HG03039 (cell line): ENCODE measurements at regions not wholly inside any gene's neighbourhood (a gene's known extent, or its start where the extent isn't known, plus 50 kb on each side); places are given as distances from the start of the nearest gene placed in this dataset.
A peak's percentile ranks its signal among the peaks of the same experiment; 100 is the strongest.

ENCODE experiments used
- ATAC-seq: cut with Tn5 transposase; IDR thresholded peaks from one replicate; pipeline ENCODE4 v1.9.1; 2021; ENCODE audit warnings: mild to moderate bottlenecking, moderate library complexity; ENCODE audit not compliant: unreplicated experiment

DNA sequence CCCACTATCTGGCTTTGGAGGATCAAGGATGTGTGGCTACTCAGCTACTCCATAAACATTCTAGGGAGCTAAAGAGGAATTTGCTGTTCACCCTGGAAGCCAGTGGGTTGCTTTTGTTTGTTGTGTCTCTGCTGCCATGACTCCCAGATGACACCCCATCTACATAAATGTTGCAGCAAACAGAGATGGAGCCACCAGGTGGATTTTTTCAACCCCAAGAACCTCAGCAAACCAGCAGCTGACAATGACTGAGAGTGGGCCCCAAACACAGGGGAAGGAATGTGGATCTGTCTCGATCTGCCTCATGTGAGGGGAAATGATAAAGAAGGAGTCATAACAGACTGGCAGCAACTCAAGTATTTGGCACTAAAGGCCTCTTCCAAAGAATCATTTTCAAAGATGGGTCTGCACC lies 132.7 kb upstream of the TNC start:
- no peak for ATAC-seq

DNA sequence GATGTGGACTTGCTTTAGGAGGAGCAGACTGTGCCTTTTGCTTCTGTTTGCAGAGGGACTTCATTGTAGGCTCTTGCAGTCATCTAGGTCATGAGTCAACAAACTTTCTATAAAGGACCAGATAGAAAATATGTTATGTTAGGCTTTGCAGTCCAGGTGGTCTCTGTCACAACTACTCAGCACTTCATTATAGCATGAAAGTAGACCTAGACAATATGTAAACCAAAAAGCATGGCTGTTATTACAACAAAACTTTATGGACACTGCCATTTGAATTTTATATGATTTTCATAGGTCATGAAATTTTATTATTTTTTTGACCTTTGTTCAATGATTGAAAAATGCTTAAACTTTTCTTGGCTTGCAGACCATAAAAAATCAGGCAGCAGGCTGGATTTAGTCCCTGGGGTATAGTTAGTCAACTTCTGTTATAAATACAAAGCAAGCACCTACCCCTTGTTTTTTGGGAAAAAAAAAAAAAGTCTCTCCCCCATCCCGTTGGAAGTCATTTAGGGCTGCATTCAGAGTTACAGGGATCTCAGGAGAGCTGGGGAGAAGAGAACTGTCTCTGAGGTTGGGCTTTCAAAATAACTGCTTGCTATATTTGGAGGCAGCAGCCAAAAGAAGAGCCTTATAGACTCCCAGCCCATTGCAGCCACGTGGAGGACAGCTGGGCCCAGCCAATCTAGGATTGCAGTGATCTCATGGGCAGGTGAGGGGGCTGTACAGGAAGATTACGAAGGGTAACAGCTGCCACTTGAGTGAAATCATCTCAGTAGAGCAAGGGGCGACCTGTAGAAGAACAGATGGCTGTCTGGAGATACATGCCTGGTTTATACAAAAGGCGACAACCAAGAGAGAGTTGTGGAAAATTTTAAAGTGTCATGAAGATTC lies 136.6 kb upstream of the TNC start:
- ATAC-seq = no peak

DNA sequence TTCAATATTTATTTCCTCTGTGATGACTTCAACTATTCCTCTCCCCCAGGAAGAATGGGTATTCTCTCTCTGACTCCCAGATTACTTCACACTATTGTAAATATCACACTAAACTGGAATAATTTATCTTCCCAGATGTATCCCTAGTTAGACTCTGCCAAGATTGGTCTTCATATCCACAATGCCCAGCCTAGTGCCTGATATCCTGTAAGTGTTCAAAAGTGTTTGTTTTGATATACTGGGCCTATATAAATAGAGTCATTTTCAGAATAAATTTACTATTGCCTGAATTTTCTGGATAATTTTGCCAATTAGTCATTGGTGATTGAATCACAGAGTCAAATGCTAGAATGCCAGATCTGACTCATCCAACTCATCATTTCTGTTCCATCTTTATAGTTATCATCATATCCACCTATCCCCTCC lies 143.7 kb upstream of the TNC start:
- no peak for ATAC-seq

DNA sequence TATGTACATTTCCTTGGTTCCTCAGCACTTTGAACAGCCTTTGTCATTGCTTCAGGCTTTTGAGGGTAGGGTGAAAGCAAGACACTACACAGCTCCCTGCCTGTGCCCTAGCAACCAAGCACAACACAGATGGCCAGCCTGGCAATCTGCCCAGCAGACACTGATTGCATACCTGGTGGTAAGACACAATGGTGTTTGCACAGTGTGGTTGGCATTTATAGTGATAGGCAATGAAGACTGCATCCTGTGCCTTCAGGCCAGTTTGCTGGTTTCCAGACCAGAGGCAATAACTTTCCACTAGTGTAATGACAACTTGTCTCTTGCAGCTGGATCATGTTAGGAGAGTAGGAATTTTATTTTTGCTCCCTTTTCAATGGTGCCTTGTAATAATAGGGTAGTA lies 144.5 kb upstream of the TNC start:
- no peak for ATAC-seq

DNA sequence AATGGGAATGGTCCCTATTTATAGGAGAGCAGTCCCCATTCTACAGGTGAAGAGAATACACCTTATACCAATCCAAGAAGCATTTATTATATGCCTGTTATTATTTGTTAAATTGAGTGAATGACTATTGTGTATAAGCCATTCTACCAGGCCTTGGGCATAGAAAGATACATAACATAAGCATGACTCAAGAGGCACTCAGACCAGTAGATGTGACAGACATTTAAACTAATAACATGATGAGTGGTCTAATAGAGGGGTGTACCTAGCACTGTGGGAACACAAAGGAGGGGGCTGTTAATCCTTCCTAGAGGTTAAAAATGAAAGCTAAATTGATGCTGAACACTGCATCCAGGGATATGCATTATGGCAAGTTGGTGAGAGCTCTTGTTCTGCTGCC lies 145.0 kb upstream of the TNC start:
- ATAC-seq = no peak

DNA sequence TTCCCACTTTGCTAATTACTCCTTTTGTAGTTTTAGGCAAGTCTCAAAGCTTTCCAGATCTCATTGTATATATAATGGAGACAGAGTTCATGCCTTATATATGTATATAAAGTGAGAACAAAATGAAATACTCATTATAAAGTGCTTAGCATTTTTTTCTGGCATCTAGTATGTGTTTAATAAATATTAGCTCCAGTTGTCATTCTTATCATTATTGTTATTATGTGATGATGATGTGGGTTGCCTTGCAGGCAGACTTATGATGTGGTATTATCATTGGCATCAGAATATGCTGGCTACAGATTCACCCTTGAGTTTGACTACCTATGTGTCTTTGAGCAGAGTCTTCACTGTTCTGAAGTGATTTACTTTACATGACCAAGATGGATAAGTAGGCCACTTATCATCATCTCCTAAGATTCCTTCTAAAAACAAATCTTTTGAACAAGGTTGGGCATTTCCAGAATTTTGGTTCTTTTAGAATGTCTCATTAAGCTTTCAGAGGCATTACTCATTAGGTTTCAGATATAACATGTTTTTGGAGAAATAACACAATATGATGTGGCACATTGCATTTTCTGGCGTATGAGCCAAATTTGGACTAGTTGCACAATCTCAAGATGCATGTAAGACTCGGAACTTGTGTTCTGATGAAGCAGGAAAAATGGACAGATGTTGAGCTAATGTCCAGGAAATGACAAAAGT lies 145.6 kb upstream of the TNC start:
- no peak for ATAC-seq

DNA sequence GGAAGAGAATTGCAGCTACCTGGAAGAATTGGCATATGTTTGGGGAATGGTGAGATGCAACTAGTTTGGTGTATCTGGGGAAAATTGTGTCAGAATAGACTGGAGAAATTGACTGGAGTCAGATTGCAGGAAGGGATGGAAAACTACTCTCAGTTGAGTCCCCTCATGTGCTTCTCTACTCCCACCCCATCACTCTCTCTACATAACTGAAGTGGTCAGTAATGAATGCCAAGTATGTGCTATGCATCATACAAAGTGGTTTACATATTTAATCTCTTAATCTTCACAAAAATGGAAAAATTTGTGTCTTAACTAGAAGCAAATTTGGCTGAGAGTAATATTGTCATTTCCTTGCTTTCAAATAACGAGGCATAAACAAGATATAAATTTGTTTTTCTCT lies 146.4 kb upstream of the TNC start:
- ATAC-seq = no peak

DNA sequence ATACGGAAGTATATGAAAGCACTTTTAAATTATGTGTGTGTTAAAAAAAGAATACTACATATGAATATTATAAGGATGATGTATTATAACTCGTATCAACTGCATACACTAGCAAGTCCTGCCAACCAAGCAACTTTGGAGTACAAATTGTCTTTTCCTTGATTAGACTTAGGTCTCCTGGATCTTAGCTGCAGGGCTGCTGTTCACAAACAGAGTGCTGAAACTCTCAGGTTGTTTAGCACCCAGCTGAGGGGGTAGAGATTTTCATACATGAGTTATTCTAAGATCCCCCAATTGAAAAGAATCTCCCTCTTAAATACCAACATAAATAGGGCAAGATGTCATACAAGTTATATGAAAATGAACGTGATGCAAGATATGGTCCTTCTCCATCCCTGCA lies 149.8 kb upstream of the TNC start:
- ATAC-seq = no peak

DNA sequence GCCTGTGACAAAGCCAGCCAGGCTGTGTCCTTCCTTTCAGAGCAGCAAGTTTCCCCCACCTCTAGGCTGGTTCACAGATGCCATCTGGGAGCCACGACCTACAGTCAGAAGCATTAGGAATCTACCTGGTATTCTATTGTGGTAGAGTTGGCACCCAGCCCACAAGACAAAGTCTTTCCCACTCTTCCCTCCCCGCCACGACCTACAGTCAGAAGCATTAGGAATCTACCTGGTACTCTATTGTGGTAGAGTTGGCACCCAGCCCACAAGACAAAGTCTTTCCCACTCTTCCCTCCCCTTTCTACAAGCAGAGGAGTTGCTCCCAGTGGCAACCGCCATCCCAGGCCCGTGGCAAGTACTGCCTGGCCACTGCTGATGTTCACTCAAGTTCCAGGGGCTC lies 157.8 kb upstream of the TNC start:
- ATAC-seq = no peak

DNA sequence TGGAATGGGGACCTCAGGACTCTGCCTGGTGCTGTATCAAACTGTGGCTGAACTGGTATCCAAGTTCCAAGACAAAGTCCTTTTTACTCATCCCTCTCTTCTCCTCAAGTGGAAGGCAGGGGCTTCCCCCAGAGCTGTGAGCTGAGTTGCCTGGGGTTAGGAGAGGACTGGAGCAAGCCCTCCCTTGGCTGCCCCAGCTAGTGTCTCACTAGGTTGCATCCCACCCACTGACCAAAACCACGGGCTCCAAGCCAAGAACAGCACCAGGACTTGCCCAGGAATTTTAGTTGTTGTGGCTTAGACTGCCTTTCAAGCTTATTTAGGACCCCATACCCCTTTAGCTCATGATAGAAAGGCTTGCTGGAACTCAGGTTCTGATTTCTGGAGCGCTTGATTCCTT lies 158.7 kb upstream of the TNC start:
- no peak for ATAC-seq

DNA sequence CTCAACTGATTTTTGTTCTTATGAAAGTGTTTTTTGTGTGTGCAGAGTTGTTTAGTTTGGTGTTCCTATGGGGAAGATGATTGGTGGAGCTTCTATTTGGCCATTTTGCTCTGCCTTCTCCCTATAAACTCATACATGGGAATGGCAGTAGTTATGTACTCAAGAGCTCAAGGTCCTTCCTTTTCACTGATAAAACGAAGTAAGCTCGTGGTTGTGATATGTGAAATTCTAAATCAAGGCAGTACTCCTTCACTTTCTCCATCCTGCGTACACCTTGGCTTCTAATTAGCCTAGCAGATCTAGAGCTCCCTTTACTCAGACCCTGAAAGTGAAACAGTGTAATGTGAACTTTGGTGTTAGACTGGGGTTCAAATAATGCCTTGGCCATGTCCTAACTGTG lies 159.3 kb upstream of the TNC start:
- no peak for ATAC-seq

DNA sequence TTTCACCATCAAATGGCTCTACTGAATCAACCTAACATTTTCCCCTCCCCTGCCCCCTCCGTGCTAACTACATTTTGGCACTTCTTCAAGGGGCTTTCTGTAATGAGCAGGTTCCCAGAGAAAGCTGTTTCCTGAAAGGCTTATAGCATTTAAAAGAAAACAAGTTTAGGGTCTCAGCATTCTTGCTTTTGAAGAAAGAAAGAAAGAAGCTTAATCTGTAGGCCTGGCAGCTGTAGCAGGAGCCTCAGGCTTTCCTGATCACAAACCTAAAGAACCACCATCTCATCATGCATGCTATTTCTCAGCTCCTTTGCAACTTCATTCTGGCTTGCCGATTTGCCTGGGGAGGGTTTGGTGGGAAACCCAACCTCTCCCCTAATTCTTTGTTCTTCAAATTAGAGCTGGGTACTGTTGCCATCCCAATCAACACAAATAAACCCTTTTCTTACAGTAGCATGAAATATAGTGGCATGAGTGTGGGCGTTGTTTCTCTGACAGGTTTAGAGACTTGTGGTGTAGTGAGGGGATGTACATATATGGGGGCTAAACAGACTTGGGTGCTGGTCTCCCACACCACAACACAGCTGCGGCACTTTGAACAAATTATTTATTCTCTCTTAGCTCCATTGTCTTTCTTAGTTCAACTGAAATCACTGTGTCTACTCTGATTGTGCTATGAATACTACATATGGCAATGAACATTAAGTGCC lies 160.5 kb upstream of the TNC start:
- ATAC-seq = peak; percentile 47

DNA sequence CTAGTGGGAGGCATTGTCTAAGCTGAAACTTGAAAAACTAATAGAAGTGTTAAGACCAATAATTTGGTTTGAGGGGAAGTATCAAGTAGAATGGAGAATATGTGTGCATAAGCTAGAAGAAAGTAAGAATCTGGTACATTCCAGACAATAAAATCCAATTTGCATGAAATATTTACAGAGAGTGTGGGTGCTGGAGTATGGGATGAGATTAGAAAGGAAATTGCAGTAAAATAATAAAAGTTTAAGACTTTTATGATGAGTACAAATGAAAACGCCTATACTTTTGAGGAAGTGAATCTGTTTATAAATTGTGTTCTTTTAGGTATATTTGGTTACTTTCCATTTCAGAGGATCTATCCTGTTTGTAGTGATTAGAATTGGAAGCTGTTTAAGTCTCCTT lies 165.4 kb upstream of the TNC start:
- ATAC-seq = no peak

DNA sequence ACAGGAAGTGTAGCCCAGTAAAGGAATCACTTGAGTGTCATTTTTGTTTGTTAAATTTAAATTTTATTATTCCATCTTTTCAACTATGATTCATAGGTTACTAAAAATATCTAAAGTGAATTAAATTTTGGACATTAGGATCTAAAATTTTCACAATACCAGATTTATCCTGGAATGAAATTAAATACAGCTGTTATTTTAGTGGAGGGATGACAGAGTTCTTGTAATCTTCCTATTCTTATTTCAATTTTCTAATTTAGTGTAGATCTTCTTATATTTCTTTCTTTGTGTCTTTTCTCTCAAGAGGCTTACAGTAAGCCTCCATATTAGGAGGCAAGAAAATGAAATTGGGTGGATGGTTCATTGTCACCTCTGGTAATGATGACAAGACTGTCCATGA lies 167.9 kb upstream of the TNC start:
- ATAC-seq = no peak

DNA sequence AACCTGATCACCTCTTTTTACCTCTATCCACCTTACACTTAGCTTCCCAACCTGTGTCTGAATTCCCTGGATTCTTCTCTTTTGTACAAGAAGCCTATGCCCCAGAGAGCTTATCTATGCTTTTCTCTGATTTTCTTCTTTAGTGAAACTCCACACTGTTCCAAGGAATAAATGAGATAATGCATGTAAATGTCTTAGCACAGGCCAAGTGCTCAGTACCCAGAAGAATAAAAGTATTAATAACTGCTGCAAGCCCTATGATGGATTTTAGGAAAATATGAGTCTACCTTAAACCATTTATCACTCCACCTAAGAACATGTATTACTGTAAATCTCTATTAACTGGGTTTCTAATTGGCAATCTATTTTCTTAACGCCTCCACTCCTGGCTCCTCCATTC lies 168.5 kb upstream of the TNC start:
- no peak for ATAC-seq

DNA sequence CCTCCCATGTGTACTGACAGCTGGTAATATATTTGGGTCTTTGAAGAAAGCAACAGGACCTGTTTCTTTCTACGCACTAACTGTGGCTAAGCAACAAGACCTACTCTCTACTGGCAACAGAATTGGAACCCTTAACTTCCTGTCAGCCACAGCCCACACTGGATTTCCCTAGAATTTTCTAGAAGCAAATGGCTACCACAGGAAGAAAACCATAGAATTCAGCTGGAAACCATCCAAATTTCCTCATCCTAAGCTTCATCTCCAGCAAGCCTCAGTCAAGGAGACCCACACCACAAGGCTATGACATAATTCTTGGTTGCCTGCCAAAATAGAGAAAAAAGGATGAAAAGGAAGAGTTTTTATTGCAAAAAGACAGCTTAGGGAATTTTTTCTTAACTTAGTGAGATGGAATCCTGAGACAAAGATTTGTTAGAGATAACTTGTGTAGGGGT lies 171.8 kb upstream of the TNC start:
- no peak for ATAC-seq

DNA sequence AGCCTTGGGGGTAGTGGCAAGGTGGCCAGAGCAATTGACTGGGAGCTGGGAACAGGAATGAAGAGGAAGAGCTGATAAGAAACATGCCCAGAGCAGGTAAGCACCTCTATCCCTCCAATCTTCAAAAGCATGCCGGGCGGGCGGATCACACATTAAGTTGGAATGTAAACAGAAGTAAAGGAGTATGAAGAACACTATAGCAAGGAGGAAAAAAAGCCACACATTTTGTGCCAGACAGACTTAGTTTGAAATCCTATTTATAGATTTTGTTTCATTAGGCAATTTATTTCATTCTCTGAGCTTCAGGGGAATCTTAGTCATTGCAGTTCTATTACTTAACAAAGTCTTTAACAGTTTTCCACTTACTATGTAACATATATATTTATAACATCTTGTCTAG lies 173.9 kb upstream of the TNC start:
- ATAC-seq = no peak

DNA sequence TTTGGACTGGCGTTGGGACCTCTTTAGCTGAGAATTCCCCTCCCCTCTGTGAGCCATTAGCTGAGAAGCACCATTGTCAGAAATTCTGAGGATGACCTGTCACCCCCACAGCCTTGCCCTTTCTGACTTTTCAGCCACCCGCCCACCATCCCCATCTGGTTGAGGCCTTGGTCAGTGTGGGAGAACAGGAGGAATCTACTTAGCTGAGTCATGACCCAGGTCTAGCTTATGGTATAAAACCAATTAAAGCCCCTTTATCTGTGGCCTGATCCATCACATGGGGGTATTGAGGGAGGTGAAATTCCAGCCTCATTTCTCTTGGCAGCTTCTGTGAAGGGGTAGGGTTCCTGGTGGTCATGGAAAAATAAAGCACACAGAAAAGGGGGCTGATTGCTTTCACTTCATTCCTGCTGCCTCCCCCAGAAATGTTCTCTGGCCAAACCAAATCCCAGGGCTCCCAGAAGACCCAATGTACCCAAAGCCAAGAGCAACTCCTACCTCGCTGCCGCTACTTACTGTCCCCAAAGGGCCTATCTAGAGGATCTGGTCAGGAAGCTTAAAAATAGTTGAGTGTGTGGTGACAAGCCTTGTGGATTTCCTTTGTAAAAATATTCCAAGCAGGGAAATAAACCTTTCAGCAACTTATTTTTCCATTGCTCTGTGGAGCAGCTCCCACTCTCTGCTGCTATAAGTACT lies 174.8 kb upstream of the TNC start:
- ATAC-seq = no peak

DNA sequence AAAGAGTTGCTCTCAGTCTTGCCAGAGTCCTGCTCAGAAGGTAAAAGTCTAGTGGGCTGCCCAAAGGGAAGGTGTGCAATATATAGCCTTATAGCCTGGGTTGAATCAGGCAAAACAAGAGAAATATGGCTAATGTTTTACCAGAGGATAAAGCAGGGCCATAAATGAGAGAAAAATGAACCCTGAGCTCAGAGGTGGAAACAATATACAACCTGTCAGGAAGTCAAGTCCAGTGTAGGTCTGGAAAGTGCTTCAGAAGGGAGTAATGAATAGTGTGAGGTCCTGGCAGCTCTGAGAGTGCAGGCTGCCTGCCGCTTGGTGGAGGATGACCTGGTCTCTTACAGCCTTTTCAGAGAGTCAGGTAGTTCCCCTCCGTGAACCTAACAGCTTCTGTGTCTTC lies 177.8 kb upstream of the TNC start:
- no peak for ATAC-seq

DNA sequence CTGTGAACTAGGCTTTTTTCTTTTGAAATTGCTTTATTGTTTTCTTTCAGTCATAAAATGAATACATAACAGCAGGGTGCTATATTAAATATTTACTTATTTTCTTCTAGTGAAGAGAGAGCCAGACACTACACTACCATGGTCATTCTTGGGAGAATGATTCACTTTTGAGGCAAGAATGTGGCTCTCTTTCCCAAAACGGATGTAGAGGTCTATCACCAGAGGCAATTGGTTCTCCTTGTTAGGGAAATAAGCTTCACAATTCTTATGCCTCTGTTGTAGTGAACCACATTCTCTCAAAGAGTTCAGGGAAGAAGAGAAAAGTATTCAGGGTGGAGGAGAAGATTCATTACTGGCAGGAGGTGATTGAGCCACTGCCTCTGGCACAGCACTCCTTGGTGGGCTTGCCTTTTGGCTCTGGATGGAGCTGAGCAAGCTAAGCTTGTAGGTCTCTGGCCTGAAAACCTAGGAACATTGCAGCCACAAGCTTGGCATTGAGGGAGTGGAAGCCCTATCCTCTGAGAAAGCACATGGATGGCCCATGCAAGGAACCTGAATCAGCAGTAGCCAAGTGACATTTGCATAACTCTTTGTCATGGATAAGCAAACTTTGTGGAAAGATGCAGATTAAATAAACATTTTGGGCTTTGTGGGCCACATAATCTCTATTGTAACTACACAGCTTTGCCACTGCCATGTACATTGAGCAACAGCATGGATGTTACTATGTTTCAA lies 179.0 kb upstream of the TNC start:
- ATAC-seq = no peak
